OCI-LY7 (cell line): ENCODE measurements at regions not wholly inside any gene's neighbourhood (a gene's known extent, or its start where the extent isn't known, plus 50 kb on each side); places are given as distances from the start of the nearest gene placed in this dataset.

Experiments
- BruUV-seq: library from RNA; stranded (reverse); fragments of 400-500 nt; replicated peaks from 2 replicates; lab custom pipeline; 2021; lab: Mats Ljungman, UMichigan
- CTCF ChIA-PET: fragments of 300-600 bp; sonication (Branson Sonifier 250); formaldehyde crosslinking; loops from one replicate; lab custom pipeline; 2022; ENCODE audit warnings: antibody characterized with exemption; ENCODE audit not compliant: unreplicated experiment; lab: Charles Lee
- POLR2A ChIA-PET: fragments of 300-600 bp; sonication (Branson Sonifier 250); formaldehyde crosslinking; loops from one replicate; lab custom pipeline; 2022; ENCODE audit warnings: antibody characterized with exemption; lab: Charles Lee
- DNase-seq: peaks from one replicate; pipeline ENCODE4 v3.0.0-alpha.2; 2015; ENCODE audit warnings: low spot score
- H2AFZ ChIP-seq: fragments of 200-600 bp; sonication (generic), shearing (Covaris generic); 2 replicates; pipeline ENCODE4 v1.6.1; 2014; ENCODE audit warnings: mild to moderate bottlenecking, antibody characterized with exemption, low read length, moderate library complexity
- H3K27ac ChIP-seq: fragments of 200-600 bp; sonication (generic); 2 replicates; pipeline ENCODE4 v1.5.1; 2014; ENCODE audit warnings: mixed run types, low read depth, mild to moderate bottlenecking, moderate library complexity, low read length, inconsistent platforms; ENCODE audit not compliant: poor library complexity, severe bottlenecking
- H3K36me3 ChIP-seq: fragments of 200-600 bp; sonication (generic); 2 replicates; pipeline ENCODE4 v1.6.1; 2014; ENCODE audit warnings: mild to moderate bottlenecking, antibody characterized with exemption, low read length, moderate library complexity, mixed read lengths; ENCODE audit not compliant: insufficient read depth
- H3K4me1 ChIP-seq: fragments of 200-600 bp; sonication (generic); 2 replicates; pipeline ENCODE4 v1.5.1; 2014; ENCODE audit warnings: mild to moderate bottlenecking, low read length; ENCODE audit not compliant: insufficient read depth, poor library complexity, severe bottlenecking
- H3K4me2 ChIP-seq: fragments of 200-600 bp; sonication (generic); 2 replicates; pipeline ENCODE4 v1.6.1; 2014; ENCODE audit warnings: mild to moderate bottlenecking, low read length
- H3K4me3 ChIP-seq: fragments of 200-600 bp; sonication (generic); 2 replicates; pipeline ENCODE4 v1.5.1; 2014; ENCODE audit warnings: mild to moderate bottlenecking, low read depth, low read length; ENCODE audit not compliant: poor library complexity, severe bottlenecking
- H3K79me2 ChIP-seq: fragments of 200-600 bp; sonication (generic); 2 replicates; pipeline ENCODE4 v1.6.1; 2016; ENCODE audit warnings: low read depth, mild to moderate bottlenecking, low read length, moderate library complexity, mixed read lengths; ENCODE audit not compliant: insufficient read depth
- H3K9me2 ChIP-seq: fragments of 200-600 bp; sonication (generic); 2 replicates; pipeline ENCODE4 v1.6.1; 2016; ENCODE audit warnings: mild to moderate bottlenecking, low read length, mixed read lengths; ENCODE audit not compliant: insufficient read depth
- H3K9me3 ChIP-seq: fragments of 200-600 bp; sonication (generic); 2 replicates; pipeline ENCODE4 v1.6.1; 2014; ENCODE audit warnings: mild to moderate bottlenecking, mixed run types, low read length, mixed read lengths
- H4K20me1 ChIP-seq: fragments of 200-600 bp; sonication (generic); 2 replicates; pipeline ENCODE4 v1.6.1; 2014; ENCODE audit warnings: mild to moderate bottlenecking, antibody characterized with exemption, low read length, moderate library complexity, mixed read lengths; ENCODE audit not compliant: insufficient read depth
- EZH2phosphoT487 ChIP-seq: fragments of 200-600 bp; sonication (generic); IDR thresholded peaks from 2 replicates; pipeline ENCODE4 v1.6.1; 2018; ENCODE audit warnings: low read depth, borderline replicate concordance, mild to moderate bottlenecking, mixed run types, antibody characterized with exemption, low read length, moderate library complexity, mixed read lengths
- intact Hi-C: fragments of 100-400 bp; cut with micrococcal nuclease; formaldehyde crosslinking; loops from one replicate; pipeline ENCODE4 v1.10.0; 2022; ENCODE audit not compliant: unreplicated experiment
- TF ChIP-seq, protein P1 (sequence below): fragments of 200-600 bp; sonication (generic); conservative IDR thresholded peaks from 2 replicates; pipeline ENCODE4 v1.5.1; 2014; ENCODE audit warnings: mild to moderate bottlenecking, antibody characterized with exemption, low read length, moderate library complexity, mixed read lengths

DNA sequence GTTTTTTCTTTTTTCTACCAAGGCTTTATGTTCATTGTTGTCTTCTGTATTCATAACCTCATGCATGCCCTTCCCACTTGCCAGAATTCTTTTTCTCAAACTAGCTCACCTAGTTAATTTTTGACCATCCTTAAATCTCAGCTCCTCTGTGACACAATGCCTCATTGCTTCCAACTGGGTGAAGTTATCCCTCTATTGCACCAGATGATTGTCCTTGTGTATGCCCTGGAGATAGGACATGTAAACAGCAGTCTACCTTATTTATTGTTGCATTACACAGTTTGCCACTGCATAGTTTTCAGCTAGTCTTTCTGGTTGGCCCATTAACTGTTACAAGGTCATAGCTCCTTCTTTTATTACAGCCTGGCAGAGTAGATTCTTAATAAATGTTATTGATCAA lies 763.1 kb upstream of the COBL start:
- H2AFZ ChIP-seq, result no peak overlapping the region
- DNase-seq, result no peak
- no peak for TF ChIP-seq EZH2phosphoT487
- TF ChIP-seq, protein P1, sequence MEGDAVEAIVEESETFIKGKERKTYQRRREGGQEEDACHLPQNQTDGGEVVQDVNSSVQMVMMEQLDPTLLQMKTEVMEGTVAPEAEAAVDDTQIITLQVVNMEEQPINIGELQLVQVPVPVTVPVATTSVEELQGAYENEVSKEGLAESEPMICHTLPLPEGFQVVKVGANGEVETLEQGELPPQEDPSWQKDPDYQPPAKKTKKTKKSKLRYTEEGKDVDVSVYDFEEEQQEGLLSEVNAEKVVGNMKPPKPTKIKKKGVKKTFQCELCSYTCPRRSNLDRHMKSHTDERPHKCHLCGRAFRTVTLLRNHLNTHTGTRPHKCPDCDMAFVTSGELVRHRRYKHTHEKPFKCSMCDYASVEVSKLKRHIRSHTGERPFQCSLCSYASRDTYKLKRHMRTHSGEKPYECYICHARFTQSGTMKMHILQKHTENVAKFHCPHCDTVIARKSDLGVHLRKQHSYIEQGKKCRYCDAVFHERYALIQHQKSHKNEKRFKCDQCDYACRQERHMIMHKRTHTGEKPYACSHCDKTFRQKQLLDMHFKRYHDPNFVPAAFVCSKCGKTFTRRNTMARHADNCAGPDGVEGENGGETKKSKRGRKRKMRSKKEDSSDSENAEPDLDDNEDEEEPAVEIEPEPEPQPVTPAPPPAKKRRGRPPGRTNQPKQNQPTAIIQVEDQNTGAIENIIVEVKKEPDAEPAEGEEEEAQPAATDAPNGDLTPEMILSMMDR, result no peak
- H4K20me1 ChIP-seq, result no peaks in the 10 kb centered on the region
- no peak overlapping the region for H3K4me3 ChIP-seq
- ChIA-PET POLR2A (no interaction called here), CTCF (interaction anchor here (0.5 kb wide), 1 partner anchor 397 kb away, joined by 5 read pairs; no protein-coding TSS in a partner anchor)
- H3K36me3 ChIP-seq, result no peaks in the 10 kb centered on the region
- no peaks in the 10 kb centered on the region for H3K9me2 ChIP-seq
- no TSS peak for BruUV-seq
- H3K79me2 ChIP-seq, result no peaks in the 10 kb centered on the region
- H3K4me1 ChIP-seq, result no peaks in the 10 kb centered on the region
- no peak overlapping the region for H3K27ac ChIP-seq
- intact Hi-C loops, result no loop called here
- H3K4me2 ChIP-seq, result no peak overlapping the region
- no peaks in the 10 kb centered on the region for H3K9me3 ChIP-seq

DNA sequence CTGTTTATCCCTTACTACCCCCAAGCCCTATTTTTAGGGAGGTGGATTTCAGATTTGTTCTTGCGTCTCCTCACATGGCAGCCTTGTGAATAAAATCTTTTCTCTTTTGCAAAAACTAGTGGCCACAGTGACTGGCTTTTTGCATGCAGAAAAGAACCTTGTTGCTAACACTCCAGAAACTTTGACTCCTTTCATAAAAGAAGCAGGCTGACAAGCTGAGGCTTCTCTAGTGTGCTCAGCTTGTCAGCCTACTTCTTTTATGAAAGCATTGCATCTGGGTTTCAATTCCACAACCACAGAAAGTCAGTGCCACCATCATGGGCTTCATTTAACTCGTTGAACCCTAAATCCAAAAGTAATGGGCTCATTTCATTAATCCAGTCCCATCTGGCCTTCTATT lies 761.0 kb upstream of the COBL start:
- intact Hi-C loops, result no loop called here
- H3K4me3 ChIP-seq, result no peak overlapping the region
- no peaks in the 10 kb centered on the region for H4K20me1 ChIP-seq
- H3K36me3 ChIP-seq, result no peaks in the 10 kb centered on the region
- no peak overlapping the region for H2AFZ ChIP-seq
- no peaks in the 10 kb centered on the region for H3K4me1 ChIP-seq
- H3K9me3 ChIP-seq, result no peaks in the 10 kb centered on the region
- DNase-seq, result no peak
- TF ChIP-seq, protein P1, result no peak
- no peak for TF ChIP-seq EZH2phosphoT487
- no TSS peak for BruUV-seq
- CTCF ChIA-PET, result no interaction called here
- no peaks in the 10 kb centered on the region for H3K79me2 ChIP-seq
- no peak overlapping the region for H3K27ac ChIP-seq
- H3K9me2 ChIP-seq, result no peaks in the 10 kb centered on the region
- POLR2A ChIA-PET, result no interaction called here
- H3K4me2 ChIP-seq, result no peak overlapping the region

DNA sequence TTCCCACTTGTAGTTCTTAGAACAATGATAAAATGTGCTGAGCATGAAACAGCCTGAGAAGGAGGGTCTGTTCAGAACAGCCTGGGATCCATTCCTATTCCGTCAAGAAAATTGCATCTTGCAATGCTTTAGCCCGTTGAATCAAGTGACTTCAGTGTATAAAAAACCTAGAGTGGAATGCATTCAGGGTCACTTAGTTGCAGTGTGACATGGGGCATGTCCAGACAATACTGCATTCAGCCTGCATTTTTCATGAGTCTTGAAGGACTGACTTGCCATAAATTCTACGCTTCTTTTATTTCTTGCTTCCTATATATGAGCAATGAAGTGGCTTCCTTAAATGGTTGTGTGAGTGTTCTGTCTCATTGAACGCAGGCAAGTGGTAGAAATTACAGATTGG lies 758.3 kb upstream of the COBL start:
- BruUV-seq, result no TSS peak
- H3K27ac ChIP-seq, result no peak overlapping the region
- H3K36me3 ChIP-seq, result no peaks in the 10 kb centered on the region
- H3K9me2 ChIP-seq, result no peaks in the 10 kb centered on the region
- no peaks in the 10 kb centered on the region for H3K79me2 ChIP-seq
- H2AFZ ChIP-seq, result no peak overlapping the region
- POLR2A ChIA-PET, result no interaction called here
- no peak for DNase-seq
- TF ChIP-seq, protein P1, result no peak
- TF ChIP-seq EZH2phosphoT487, result no peak
- no peaks in the 10 kb centered on the region for H4K20me1 ChIP-seq
- H3K4me3 ChIP-seq, result no peak overlapping the region
- intact Hi-C loops, result no loop called here
- CTCF ChIA-PET, result no interaction called here
- H3K9me3 ChIP-seq, result no peaks in the 10 kb centered on the region
- no peak overlapping the region for H3K4me2 ChIP-seq
- H3K4me1 ChIP-seq, result no peaks in the 10 kb centered on the region
